ENCODE measurements at regions not wholly inside any gene's neighbourhood (a gene's known extent, or its start where the extent isn't known, plus 50 kb on each side); places are given as distances from the start of the nearest gene placed in this dataset.

DNA sequence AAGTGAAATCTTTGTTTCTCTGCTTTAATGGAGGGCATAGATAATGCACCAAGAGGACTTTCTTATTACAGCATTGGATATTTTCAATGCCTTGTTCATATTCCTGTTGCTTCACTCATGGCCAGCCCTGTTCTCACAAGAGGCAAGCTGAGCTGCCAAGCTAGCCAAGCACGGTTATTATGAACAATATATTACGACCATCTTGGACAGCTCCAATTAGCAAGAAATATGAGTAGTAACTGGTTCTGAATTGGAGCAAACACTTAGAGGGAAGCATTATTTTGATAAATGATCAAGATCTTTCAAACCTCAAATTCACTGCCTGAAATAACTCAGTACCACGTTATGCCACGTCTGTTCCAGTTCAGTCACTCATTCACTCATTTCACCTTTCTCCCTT lies 159.8 kb downstream of the SETD4 start:
- intact Hi-C loops (cut with DNase I): no loop called here
- H3K9me3 ChIP-seq: no peaks in the 10 kb centered on the region
- no peaks in the 10 kb centered on the region for H3K27me3 ChIP-seq
- no peak overlapping the region for H3K27ac ChIP-seq
- TF ChIP-seq, protein P1, sequence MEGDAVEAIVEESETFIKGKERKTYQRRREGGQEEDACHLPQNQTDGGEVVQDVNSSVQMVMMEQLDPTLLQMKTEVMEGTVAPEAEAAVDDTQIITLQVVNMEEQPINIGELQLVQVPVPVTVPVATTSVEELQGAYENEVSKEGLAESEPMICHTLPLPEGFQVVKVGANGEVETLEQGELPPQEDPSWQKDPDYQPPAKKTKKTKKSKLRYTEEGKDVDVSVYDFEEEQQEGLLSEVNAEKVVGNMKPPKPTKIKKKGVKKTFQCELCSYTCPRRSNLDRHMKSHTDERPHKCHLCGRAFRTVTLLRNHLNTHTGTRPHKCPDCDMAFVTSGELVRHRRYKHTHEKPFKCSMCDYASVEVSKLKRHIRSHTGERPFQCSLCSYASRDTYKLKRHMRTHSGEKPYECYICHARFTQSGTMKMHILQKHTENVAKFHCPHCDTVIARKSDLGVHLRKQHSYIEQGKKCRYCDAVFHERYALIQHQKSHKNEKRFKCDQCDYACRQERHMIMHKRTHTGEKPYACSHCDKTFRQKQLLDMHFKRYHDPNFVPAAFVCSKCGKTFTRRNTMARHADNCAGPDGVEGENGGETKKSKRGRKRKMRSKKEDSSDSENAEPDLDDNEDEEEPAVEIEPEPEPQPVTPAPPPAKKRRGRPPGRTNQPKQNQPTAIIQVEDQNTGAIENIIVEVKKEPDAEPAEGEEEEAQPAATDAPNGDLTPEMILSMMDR (IDR thresholded peaks at IDR 0.05): no peak
- no peak for TF ChIP-seq POLR2A (IDR thresholded peaks at IDR 0.05)
- H3K4me3 ChIP-seq: no peak overlapping the region
- H3K36me3 ChIP-seq: no peaks in the 10 kb centered on the region
- peaks cover 0 to 10% (median 0%) of the 10 kb centered on the region in 12 donors for H3K4me1 ChIP-seq
- DNase-seq (no peak), ATAC-seq (no peak)
- 76 to 85% (median 78%) methylated on average over 4 of the region's 4 CpGs for WGBS, 4 donors

DNA sequence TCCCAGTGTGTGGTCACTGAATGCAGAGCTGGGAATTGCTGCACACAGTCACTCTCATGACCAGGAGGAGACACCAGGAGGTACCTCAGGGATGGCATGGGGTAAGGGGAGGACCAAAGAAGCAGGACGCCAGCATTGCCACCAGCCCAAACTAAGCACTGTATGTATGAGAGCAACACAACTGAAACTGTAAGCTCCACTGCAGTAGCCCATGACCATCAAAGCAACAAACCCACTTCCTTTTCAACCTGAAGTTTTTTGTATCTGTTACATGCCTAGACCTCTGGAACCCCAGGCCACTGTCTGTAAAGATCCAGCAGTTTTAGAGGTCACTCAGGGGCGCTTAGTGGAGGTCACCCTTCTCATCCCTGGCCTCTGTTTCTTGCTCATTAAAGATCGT lies 164.3 kb downstream of the SETD4 start:
- Histone ChIP-seq H3K27me3 (peaks cover 0 to 8% (median 0%) of the 10 kb centered on the region in 9 donors), H3K36me3 (no peaks in the 10 kb centered on the region), H3K4me1 (no peaks in the 10 kb centered on the region), H3K27ac (no peak overlapping the region), H3K4me3 (no peak overlapping the region), H3K9me3 (no peaks in the 10 kb centered on the region)
- intact Hi-C loops (cut with DNase I): no loop called here
- TF ChIP-seq POLR2A (IDR thresholded peaks at IDR 0.05): no peak
- TF ChIP-seq, protein P1 (IDR thresholded peaks at IDR 0.05): no peak
- ATAC-seq (peak in 1 of 4 donors; percentile 24), DNase-seq (no peak)
- 77 to 92% (median 86%) methylated on average over 3 of the region's 3 CpGs for WGBS, 4 donors

DNA sequence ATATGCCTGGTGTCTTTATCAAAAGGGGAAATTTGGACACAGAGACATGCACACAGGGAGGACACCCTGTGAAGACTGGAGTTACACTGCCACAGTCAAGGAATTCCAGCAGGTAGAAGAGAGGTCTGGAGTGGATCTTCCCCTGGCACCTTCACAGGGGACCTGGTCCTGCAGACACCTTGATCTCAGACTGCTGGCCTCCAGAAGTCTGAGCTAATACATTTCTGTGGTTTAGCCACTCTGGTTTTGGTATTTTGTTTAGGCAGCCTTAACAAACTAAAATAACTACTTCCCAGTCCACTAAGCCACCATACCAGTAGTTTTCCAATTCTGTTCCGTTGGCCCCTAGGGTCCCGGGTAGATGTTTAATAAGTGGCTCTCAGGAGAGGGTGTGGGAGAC lies 164.7 kb downstream of the SETD4 start:
- intact Hi-C loops (cut with DNase I): no loop called here
- no peak overlapping the region for H3K4me3 ChIP-seq
- ATAC-seq (no peak), DNase-seq (no peak)
- H3K9me3 ChIP-seq: no peaks in the 10 kb centered on the region
- H3K27ac ChIP-seq: no peak overlapping the region
- H3K36me3 ChIP-seq: no peaks in the 10 kb centered on the region
- H3K4me1 ChIP-seq: no peaks in the 10 kb centered on the region
- 88 to 100% (median 95%) methylated on average over 2 of the region's 2 CpGs for WGBS, 4 donors
- H3K27me3 ChIP-seq: peaks cover 0 to 8% (median 0%) of the 10 kb centered on the region in 9 donors
- TF ChIP-seq, protein P1 (IDR thresholded peaks at IDR 0.05): no peak
- TF ChIP-seq POLR2A (IDR thresholded peaks at IDR 0.05): no peak

DNA sequence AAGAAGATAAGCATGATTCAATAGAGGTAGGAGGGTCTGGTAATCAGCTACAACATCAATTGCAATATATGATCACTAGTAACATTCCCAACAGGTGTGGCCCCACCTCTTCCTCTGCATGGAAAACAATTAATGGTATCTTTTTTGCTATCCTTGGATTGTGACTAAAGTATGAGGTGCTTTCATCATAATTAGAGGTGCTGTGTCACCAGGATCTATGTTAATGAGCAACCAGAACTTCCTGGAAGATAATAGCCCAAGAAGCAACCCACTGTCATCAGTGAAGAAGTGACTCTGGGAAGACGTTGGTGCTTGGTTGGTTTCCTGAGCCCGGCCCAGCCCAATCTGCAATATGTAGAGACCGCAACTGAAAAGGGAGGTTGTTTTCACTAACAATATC lies 167.2 kb downstream of the SETD4 start:
- Histone ChIP-seq H3K27me3 (peaks cover 0 to 8% (median 0%) of the 10 kb centered on the region in 9 donors), H3K4me1 (no peaks in the 10 kb centered on the region), H3K27ac (no peak overlapping the region), H3K36me3 (no peaks in the 10 kb centered on the region), H3K9me3 (no peaks in the 10 kb centered on the region), H3K4me3 (no peak overlapping the region)
- intact Hi-C loops (cut with DNase I): no loop called here
- DNase-seq (no peak), ATAC-seq (no peak)
- TF ChIP-seq, protein P1 (IDR thresholded peaks at IDR 0.05): no peak
- TF ChIP-seq POLR2A (IDR thresholded peaks at IDR 0.05): no peak
- 81 to 97% (median 89%) methylated on average over 3 of the region's 3 CpGs for WGBS, 4 donors

Measured in heart left ventricle (tissue), 16 donors.